ENCODE measurements at regions not wholly inside any gene's neighbourhood (a gene's known extent, or its start where the extent isn't known, plus 50 kb on each side); places are given as distances from the start of the nearest gene placed in this dataset.

GRCh38 chr2:4900242-4900641, 791.9 kb upstream of the SOX11 start:
- no peaks in the 10 kb centered on the region for H4K20me1 ChIP-seq (ENCODE audit: insufficient read depth, low read length)
- no peak overlapping the region for H3K27ac ChIP-seq (ENCODE audit: low read depth, low read length)
- H3K79me2 ChIP-seq (ENCODE audit: insufficient read depth, low read length) = no peaks in the 10 kb centered on the region
- no peak for DNase-seq (ENCODE audit: insufficient read length, low spot score, missing footprints)
- H3K4me1 ChIP-seq (ENCODE audit: insufficient read depth, low read length) = no peaks in the 10 kb centered on the region
- no peak overlapping the region for H3K4me3 ChIP-seq (ENCODE audit: insufficient read depth, low read length)
- H2AFZ ChIP-seq (ENCODE audit: low read length) = no peak overlapping the region
- H3K4me2 ChIP-seq (ENCODE audit: insufficient read depth, low read length) = no peak overlapping the region
- peaks cover 3% of the 10 kb centered on the region for H3K9me3 ChIP-seq (ENCODE audit: low read depth, low read length)
- no peaks in the 10 kb centered on the region for H3K27me3 ChIP-seq (ENCODE audit: insufficient read depth, low read length)
- no peak for TF ChIP-seq CTCF (IDR thresholded peaks at IDR 0.05; ENCODE audit: extremely low read depth, low read depth, low read length)
- H3K36me3 ChIP-seq (ENCODE audit: insufficient read depth, low read length) = no peaks in the 10 kb centered on the region

DNA sequence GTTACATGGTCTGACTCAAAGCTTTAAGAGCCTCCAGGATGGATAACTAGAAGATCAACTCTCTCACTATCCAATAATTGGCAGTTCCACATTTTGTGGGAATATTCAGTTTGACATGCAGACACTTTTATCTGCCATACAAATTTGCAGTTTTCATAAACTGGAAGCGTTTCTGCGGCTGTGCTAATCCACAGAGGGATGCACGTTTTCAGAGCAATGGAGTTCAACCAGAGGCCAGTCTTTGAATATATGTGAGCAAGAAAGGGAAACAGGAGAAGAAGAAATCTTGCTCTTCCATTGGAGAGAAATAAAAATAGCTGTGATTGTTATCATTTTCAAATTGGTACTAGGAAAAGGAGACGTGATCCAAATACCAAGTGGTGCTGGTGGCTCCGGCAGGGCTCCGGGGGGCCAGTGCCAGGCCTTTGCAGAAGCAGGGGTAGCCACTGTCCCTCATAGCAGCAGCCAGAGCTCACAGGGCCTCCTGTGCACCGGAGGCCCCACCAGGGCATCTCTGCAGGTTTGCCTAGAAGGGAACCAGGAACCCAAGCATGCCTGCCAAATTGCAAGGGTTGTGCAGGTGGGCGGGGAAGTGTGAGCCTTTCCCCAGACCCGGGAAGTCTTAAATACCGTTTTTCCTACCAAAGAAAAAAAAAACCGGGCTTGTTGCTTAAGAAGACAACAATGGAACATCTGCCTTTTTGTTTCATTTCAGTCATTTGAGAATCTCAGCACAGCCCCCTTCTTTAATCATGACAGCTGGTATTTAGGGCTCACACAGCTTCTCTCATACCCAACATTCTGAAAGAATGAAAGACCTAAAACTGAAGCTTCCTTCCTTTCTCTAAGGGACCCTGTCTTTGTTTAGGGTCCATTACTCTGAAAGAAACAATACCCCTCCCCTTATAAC, 791.1 kb upstream of the SOX11 start:
- no peak for TF ChIP-seq CTCF (IDR thresholded peaks at IDR 0.05; ENCODE audit: extremely low read depth, low read depth, low read length)
- no peak overlapping the region for H3K4me2 ChIP-seq (ENCODE audit: insufficient read depth, low read length)
- no peak overlapping the region for H2AFZ ChIP-seq (ENCODE audit: low read length)
- no peaks in the 10 kb centered on the region for H3K79me2 ChIP-seq (ENCODE audit: insufficient read depth, low read length)
- no peaks in the 10 kb centered on the region for H3K4me1 ChIP-seq (ENCODE audit: insufficient read depth, low read length)
- H4K20me1 ChIP-seq (ENCODE audit: insufficient read depth, low read length) = no peaks in the 10 kb centered on the region
- no peak overlapping the region for H3K4me3 ChIP-seq (ENCODE audit: insufficient read depth, low read length)
- H3K27me3 ChIP-seq (ENCODE audit: insufficient read depth, low read length) = no peaks in the 10 kb centered on the region
- H3K36me3 ChIP-seq (ENCODE audit: insufficient read depth, low read length) = no peaks in the 10 kb centered on the region
- no peak overlapping the region for H3K27ac ChIP-seq (ENCODE audit: low read depth, low read length)
- H3K9me3 ChIP-seq (ENCODE audit: low read depth, low read length) = peaks cover 3% of the 10 kb centered on the region
- DNase-seq (ENCODE audit: insufficient read length, low spot score, missing footprints) = no peak

GRCh38 chr2:4903656-4904348, 788.4 kb upstream of the SOX11 start:
- Histone ChIP-seq H3K36me3 (ENCODE audit: insufficient read depth, low read length) (no peaks in the 10 kb centered on the region), H2AFZ (ENCODE audit: low read length) (no peak overlapping the region), H3K27ac (ENCODE audit: low read depth, low read length) (no peak overlapping the region), H3K4me2 (ENCODE audit: insufficient read depth, low read length) (no peak overlapping the region), H3K79me2 (ENCODE audit: insufficient read depth, low read length) (no peaks in the 10 kb centered on the region), H3K27me3 (ENCODE audit: insufficient read depth, low read length) (no peaks in the 10 kb centered on the region), H4K20me1 (ENCODE audit: insufficient read depth, low read length) (no peaks in the 10 kb centered on the region), H3K4me1 (ENCODE audit: insufficient read depth, low read length) (no peaks in the 10 kb centered on the region), H3K4me3 (ENCODE audit: insufficient read depth, low read length) (no peak overlapping the region), H3K9me3 (ENCODE audit: low read depth, low read length) (peaks cover 3% of the 10 kb centered on the region)
- no peak for TF ChIP-seq CTCF (IDR thresholded peaks at IDR 0.05; ENCODE audit: extremely low read depth, low read depth, low read length)
- no peak for DNase-seq (ENCODE audit: insufficient read length, low spot score, missing footprints)

DNA sequence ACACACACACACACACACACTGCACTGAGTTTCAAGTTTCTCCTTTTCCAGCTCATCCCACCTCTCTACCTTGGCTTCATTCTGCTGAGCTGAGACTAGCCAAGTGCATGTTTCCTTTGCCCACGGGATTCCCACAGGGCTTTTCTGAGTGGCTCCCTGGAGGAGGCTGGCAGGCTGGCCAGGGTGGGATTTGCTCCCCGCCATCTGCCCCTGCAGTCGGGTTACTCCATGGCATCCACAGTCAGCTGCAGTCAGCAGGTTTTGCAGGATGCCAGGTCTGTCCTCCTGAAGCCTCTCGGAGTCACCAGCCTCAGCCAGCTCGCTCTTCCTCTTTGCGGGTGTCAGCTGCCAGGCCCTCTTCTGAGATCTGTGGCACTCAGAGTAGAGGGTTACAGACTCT, 783.7 kb upstream of the SOX11 start:
- DNase-seq (ENCODE audit: insufficient read length, low spot score, missing footprints) = no peak
- H3K4me3 ChIP-seq (ENCODE audit: insufficient read depth, low read length) = no peak overlapping the region
- TF ChIP-seq CTCF (IDR thresholded peaks at IDR 0.05; ENCODE audit: extremely low read depth, low read depth, low read length) = no peak
- no peak overlapping the region for H3K27ac ChIP-seq (ENCODE audit: low read depth, low read length)
- H3K79me2 ChIP-seq (ENCODE audit: insufficient read depth, low read length) = no peaks in the 10 kb centered on the region
- H3K4me1 ChIP-seq (ENCODE audit: insufficient read depth, low read length) = no peaks in the 10 kb centered on the region
- H3K36me3 ChIP-seq (ENCODE audit: insufficient read depth, low read length) = no peaks in the 10 kb centered on the region
- no peaks in the 10 kb centered on the region for H4K20me1 ChIP-seq (ENCODE audit: insufficient read depth, low read length)
- no peaks in the 10 kb centered on the region for H3K27me3 ChIP-seq (ENCODE audit: insufficient read depth, low read length)
- no peaks in the 10 kb centered on the region for H3K9me3 ChIP-seq (ENCODE audit: low read depth, low read length)
- H2AFZ ChIP-seq (ENCODE audit: low read length) = no peak overlapping the region
- H3K4me2 ChIP-seq (ENCODE audit: insufficient read depth, low read length) = no peak overlapping the region
